Smooth muscle cell (in vitro differentiated cells): ENCODE measurements at regions not wholly inside any gene's neighbourhood (a gene's known extent, or its start where the extent isn't known, plus 50 kb on each side); places are given as distances from the start of the nearest gene placed in this dataset.

Source experiments
- DNase-seq: peaks from one replicate; lab custom pipeline; 2025; ENCODE audit not compliant: unreplicated experiment; lab: John Stamatoyannopoulos, UW
- H2AFZ ChIP-seq: fragments of 200-600 bp; sonication (generic); 2 replicates; pipeline ENCODE4 v1.6.0; 2016; ENCODE audit warnings: antibody characterized with exemption, low read depth, mild to moderate bottlenecking
- H3F3A ChIP-seq: fragments of 200-600 bp; sonication (generic); 2 replicates; pipeline ENCODE4 v1.6.0; 2017; ENCODE audit warnings: antibody characterized with exemption, low read depth
- H3K27ac ChIP-seq: fragments of 200-600 bp; sonication (generic); 2 replicates; pipeline ENCODE4 v1.5.1; 2016; ENCODE audit warnings: low read depth, mild to moderate bottlenecking
- H3K27me3 ChIP-seq: fragments of 200-600 bp; sonication (generic); 2 replicates; pipeline ENCODE4 v1.6.1; 2016; ENCODE audit warnings: low read depth, mild to moderate bottlenecking
- H3K36me3 ChIP-seq: fragments of 200-600 bp; sonication (generic); 2 replicates; pipeline ENCODE4 v1.5.1; 2016; ENCODE audit warnings: low read depth
- H3K4me1 ChIP-seq: fragments of 200-600 bp; sonication (generic); 2 replicates; pipeline ENCODE4 v1.5.1; 2016; ENCODE audit warnings: low read depth
- H3K4me2 ChIP-seq: fragments of 200-600 bp; sonication (generic); 2 replicates; pipeline ENCODE4 v1.6.0; 2016; ENCODE audit warnings: mild to moderate bottlenecking
- H3K4me3 ChIP-seq: fragments of 200-600 bp; sonication (generic); 2 replicates; pipeline ENCODE4 v1.5.1; 2016; ENCODE audit warnings: mild to moderate bottlenecking
- H3K79me2 ChIP-seq: fragments of 200-600 bp; sonication (generic); 2 replicates; pipeline ENCODE4 v1.6.0; 2016; ENCODE audit warnings: low read depth, mild to moderate bottlenecking
- H3K9ac ChIP-seq: fragments of 200-600 bp; sonication (generic); 2 replicates; pipeline ENCODE4 v1.6.0; 2016; ENCODE audit warnings: low read depth
- H3K9me3 ChIP-seq: fragments of 200-600 bp; sonication (generic); replicated peaks from 2 replicates; pipeline ENCODE4 v1.5.1; 2016; ENCODE audit warnings: low read depth
- H4K20me1 ChIP-seq: fragments of 200-600 bp; sonication (generic); 2 replicates; pipeline ENCODE4 v1.6.0; 2016; ENCODE audit warnings: low read depth
- WGBS: methylation state at CpG from one replicate; pipeline ENCODE4 v1.1.7; 2016; ENCODE audit warnings: low lambda C conversion rate; 5-methylcytosine and 5-hydroxymethylcytosine counted together
- TF ChIP-seq, protein P1 (sequence below): fragments of 200-600 bp; sonication (generic); IDR thresholded peaks from 2 replicates; pipeline ENCODE4 v1.5.1; 2017; ENCODE audit warnings: borderline replicate concordance, mild to moderate bottlenecking, antibody characterized with exemption; ENCODE audit not compliant: insufficient read depth, poor library complexity, severe bottlenecking

GRCh38 chr20:20897145-20897544 lies 184.7 kb upstream of the RALGAPA2 start:
- H3K27me3 ChIP-seq: no peaks in the 10 kb centered on the region
- H3K36me3 ChIP-seq: no peaks in the 10 kb centered on the region
- H4K20me1 ChIP-seq: no peaks in the 10 kb centered on the region
- H3K4me2 ChIP-seq: no peak overlapping the region
- no peaks in the 10 kb centered on the region for H3F3A ChIP-seq
- no peak overlapping the region for H2AFZ ChIP-seq
- DNase-seq: no peak
- peaks cover 13% of the 10 kb centered on the region for H3K4me1 ChIP-seq
- no peak overlapping the region for H3K9ac ChIP-seq
- TF ChIP-seq, protein P1, sequence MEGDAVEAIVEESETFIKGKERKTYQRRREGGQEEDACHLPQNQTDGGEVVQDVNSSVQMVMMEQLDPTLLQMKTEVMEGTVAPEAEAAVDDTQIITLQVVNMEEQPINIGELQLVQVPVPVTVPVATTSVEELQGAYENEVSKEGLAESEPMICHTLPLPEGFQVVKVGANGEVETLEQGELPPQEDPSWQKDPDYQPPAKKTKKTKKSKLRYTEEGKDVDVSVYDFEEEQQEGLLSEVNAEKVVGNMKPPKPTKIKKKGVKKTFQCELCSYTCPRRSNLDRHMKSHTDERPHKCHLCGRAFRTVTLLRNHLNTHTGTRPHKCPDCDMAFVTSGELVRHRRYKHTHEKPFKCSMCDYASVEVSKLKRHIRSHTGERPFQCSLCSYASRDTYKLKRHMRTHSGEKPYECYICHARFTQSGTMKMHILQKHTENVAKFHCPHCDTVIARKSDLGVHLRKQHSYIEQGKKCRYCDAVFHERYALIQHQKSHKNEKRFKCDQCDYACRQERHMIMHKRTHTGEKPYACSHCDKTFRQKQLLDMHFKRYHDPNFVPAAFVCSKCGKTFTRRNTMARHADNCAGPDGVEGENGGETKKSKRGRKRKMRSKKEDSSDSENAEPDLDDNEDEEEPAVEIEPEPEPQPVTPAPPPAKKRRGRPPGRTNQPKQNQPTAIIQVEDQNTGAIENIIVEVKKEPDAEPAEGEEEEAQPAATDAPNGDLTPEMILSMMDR: no peak
- no peaks in the 10 kb centered on the region for H3K79me2 ChIP-seq
- no peak overlapping the region for H3K4me3 ChIP-seq
- no peak overlapping the region for H3K27ac ChIP-seq
- H3K9me3 ChIP-seq: no peaks in the 10 kb centered on the region

GRCh38 chr20:20896606-20897005 lies 184.2 kb upstream of the RALGAPA2 start:
- 92% methylated on average over 3 of the region's 3 CpGs for WGBS
- Histone ChIP-seq H3F3A (no peaks in the 10 kb centered on the region), H3K36me3 (no peaks in the 10 kb centered on the region), H3K4me1 (peaks cover 13% of the 10 kb centered on the region), H2AFZ (no peak overlapping the region), H3K4me3 (no peak overlapping the region), H3K9ac (no peak overlapping the region), H3K27ac (no peak overlapping the region), H3K27me3 (no peaks in the 10 kb centered on the region), H3K9me3 (no peaks in the 10 kb centered on the region), H4K20me1 (no peaks in the 10 kb centered on the region), H3K79me2 (no peaks in the 10 kb centered on the region), H3K4me2 (no peak overlapping the region)
- TF ChIP-seq, protein P1: no peak
- DNase-seq: no peak

DNA sequence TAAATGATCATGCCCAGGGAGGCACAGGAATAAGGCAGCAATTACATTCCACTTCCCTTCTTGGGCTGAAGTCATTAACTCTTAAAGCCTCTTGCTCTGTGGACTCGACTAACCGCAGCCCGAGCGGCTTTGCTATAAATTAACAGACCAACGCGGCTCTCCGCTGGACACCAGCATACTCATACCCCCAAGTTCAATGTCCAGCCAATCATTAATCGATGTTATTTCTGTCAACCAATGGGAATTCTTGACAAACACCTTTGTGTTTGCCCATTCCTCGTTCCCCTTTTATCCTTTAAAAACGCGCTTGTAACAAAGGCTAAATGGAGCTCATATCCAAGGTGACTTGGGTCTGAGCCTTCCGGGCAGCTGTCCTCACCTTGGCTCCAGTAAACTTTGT lies 183.1 kb upstream of the RALGAPA2 start:
- Histone ChIP-seq H3F3A (no peaks in the 10 kb centered on the region), H3K27me3 (no peaks in the 10 kb centered on the region), H3K9ac (no peak overlapping the region), H3K4me2 (no peak overlapping the region), H3K36me3 (no peaks in the 10 kb centered on the region), H3K79me2 (no peaks in the 10 kb centered on the region), H3K4me3 (no peak overlapping the region), H4K20me1 (no peaks in the 10 kb centered on the region), H2AFZ (no peak overlapping the region), H3K4me1 (peaks cover 13% of the 10 kb centered on the region), H3K9me3 (no peaks in the 10 kb centered on the region), H3K27ac (no peak overlapping the region)
- TF ChIP-seq, protein P1: no peak
- 93% methylated on average over 12 of the region's 12 CpGs for WGBS
- no peak for DNase-seq

DNA sequence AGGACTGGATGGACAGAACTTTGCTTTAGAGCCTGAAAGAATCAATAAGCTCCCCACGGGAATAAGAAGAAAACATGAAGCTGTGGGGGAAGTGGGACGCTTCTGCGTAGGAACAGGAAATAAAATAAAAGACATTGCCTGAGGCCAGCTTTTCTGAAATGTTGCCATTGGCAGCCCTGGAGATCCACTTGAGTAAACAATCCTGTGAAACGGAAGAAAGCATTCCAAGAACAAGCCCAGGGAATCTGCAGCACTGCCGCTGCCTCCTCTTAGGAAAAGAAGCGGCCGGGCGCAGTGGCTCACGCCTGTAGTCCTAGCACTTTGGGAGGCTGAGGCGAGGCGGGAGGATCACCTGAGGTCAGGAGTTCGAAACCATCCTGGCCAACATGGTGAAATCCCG lies 182.3 kb upstream of the RALGAPA2 start:
- Histone ChIP-seq H3K27me3 (no peaks in the 10 kb centered on the region), H3K9me3 (no peaks in the 10 kb centered on the region), H3K27ac (no peak overlapping the region), H3K4me3 (no peak overlapping the region), H3F3A (no peaks in the 10 kb centered on the region), H3K9ac (no peak overlapping the region), H3K36me3 (no peaks in the 10 kb centered on the region), H4K20me1 (no peaks in the 10 kb centered on the region), H3K4me2 (no peak overlapping the region), H2AFZ (no peak overlapping the region), H3K79me2 (no peaks in the 10 kb centered on the region), H3K4me1 (peaks cover 13% of the 10 kb centered on the region)
- TF ChIP-seq, protein P1: no peak
- 80% methylated on average over 13 of the region's 13 CpGs for WGBS
- no peak for DNase-seq
